Astrocyte of the spinal cord (primary cell): ENCODE measurements at regions not wholly inside any gene's neighbourhood (a gene's known extent, or its start where the extent isn't known, plus 50 kb on each side); places are given as distances from the start of the nearest gene placed in this dataset.

ENCODE experiments used
- DNase-seq: peaks from one replicate; pipeline ENCODE4 v3.0.0; 2011; ENCODE audit warnings: low read depth, low spot score
- H3K4me3 ChIP-seq: 2 replicates; pipeline ENCODE4 v1.5.1; 2011; ENCODE audit warnings: low read depth, mild to moderate bottlenecking, low read length, moderate library complexity
- in situ Hi-C: cut with HindIII; loops from 2 replicates; pipeline ENCODE4 v1.10.0; 2017; ENCODE audit warnings: low sequenced_read_pairs
- TF ChIP-seq, protein P1 (sequence below): IDR thresholded peaks from 2 replicates; pipeline ENCODE4 v1.5.1; 2012; ENCODE audit warnings: low read depth, mild to moderate bottlenecking, low read length, inconsistent platforms

GRCh38 chr10:44465401-44466115, 80.7 kb upstream of the CXCL12 start:
- TF ChIP-seq, protein P1, sequence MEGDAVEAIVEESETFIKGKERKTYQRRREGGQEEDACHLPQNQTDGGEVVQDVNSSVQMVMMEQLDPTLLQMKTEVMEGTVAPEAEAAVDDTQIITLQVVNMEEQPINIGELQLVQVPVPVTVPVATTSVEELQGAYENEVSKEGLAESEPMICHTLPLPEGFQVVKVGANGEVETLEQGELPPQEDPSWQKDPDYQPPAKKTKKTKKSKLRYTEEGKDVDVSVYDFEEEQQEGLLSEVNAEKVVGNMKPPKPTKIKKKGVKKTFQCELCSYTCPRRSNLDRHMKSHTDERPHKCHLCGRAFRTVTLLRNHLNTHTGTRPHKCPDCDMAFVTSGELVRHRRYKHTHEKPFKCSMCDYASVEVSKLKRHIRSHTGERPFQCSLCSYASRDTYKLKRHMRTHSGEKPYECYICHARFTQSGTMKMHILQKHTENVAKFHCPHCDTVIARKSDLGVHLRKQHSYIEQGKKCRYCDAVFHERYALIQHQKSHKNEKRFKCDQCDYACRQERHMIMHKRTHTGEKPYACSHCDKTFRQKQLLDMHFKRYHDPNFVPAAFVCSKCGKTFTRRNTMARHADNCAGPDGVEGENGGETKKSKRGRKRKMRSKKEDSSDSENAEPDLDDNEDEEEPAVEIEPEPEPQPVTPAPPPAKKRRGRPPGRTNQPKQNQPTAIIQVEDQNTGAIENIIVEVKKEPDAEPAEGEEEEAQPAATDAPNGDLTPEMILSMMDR: no peak
- in situ Hi-C loops: no loop called here
- DNase-seq: peak; percentile 68
- no peak overlapping the region for H3K4me3 ChIP-seq

- in situ Hi-C loops: no loop called here
- DNase-seq: peak; percentile 23
- no peak overlapping the region for H3K4me3 ChIP-seq
- TF ChIP-seq, protein P1: no peak
Measured at GRCh38 chr10:44466236-44466635, 81.3 kb upstream of the CXCL12 start.

DNA sequence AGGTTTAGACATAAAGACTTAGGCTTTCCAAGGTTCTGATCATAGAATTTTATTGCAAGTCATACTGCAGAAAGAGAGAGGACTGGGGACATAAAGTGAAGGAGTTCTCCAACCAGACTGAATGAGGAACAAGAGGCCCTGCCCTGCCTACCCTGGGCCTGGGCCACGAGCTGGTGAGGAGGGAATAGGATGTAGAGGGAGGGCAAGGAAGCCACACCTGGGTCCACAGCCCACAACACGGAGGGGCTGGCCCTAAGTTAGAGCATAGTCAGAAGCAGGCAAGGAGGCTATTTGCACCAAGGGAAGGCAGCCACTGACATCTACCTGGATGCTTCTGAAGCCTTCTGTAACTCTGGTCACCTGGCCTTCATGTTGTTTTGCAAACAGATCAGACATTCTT, 82.2 kb upstream of the CXCL12 start:
- H3K4me3 ChIP-seq: no peak overlapping the region
- in situ Hi-C loops: no loop called here
- TF ChIP-seq, protein P1: no peak
- no peak for DNase-seq

- H3K4me3 ChIP-seq: no peak overlapping the region
- TF ChIP-seq, protein P1: no peak
- in situ Hi-C loops: no loop called here
- DNase-seq: no peak
Measured at GRCh38 chr10:44467900-44468299, 83.0 kb upstream of the CXCL12 start.

GRCh38 chr10:44468525-44468924, 83.6 kb upstream of the CXCL12 start:
- no peak for DNase-seq
- in situ Hi-C loops: no loop called here
- TF ChIP-seq, protein P1: no peak
- no peak overlapping the region for H3K4me3 ChIP-seq

DNA sequence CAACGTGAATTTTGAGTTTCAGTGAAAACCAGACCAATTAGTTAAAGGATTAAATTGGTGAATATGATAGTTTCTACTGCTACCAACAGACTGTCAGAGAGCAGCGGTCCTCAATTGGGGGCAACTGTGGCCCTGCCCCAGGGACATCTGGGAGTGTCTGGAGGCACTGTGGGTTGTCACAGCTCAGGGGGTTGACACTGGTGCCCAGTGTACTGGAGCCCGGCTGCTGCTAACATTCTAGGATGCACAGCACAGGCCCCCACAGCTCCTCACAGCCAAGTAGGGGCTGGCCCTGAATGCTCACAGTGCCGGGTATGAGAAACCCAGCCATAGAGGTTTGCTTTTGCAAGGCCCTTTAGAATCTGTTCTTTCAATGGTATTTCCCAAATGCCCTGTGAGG, 84.1 kb upstream of the CXCL12 start:
- in situ Hi-C loops: no loop called here
- H3K4me3 ChIP-seq: no peak overlapping the region
- DNase-seq: no peak
- TF ChIP-seq, protein P1: no peak
